Stimulated activated CD8-positive, alpha-beta memory T cell treated with anti-CD3 and anti-CD28 coated beads, Interleukin-4, amount 100 ng/mL, for 4 hours (primary cell): ENCODE measurements at regions not wholly inside any gene's neighbourhood (a gene's known extent, or its start where the extent isn't known, plus 50 kb on each side); places are given as distances from the start of the nearest gene placed in this dataset.
"Not testable (repeated sequence)": the region's sequence is repeated elsewhere in the genome, so short reads cannot be mapped to it uniquely, and the experiment has no call there.

Experiments
- DNase-seq, 2 donors: peaks; one replicate each; pipeline ENCODE4 v3.0.0-alpha.2; 2020; ENCODE audit warnings: low read depth in 2 of 2, low spot score in 1 of 2

- no peak for DNase-seq
Observed at GRCh38 chr3:101995371-101996046, 146.2 kb downstream of the NFKBIZ start.

- DNase-seq, result no peak
Observed at GRCh38 chr3:101996832-101997231, 147.5 kb downstream of the NFKBIZ start.

GRCh38 chr3:101998256-101998926 lies 149.1 kb downstream of the NFKBIZ start:
- DNase-seq, result no peak

- DNase-seq, result no peak
Observed at GRCh38 chr3:101999177-101999779, 150.0 kb downstream of the NFKBIZ start.

- no peak for DNase-seq
Observed at GRCh38 chr3:102000620-102001209, 151.4 kb downstream of the NFKBIZ start.

- no peak for DNase-seq
Observed at GRCh38 chr3:102002056-102002455, 152.7 kb downstream of the NFKBIZ start.

- DNase-seq, result no peak
Observed at GRCh38 chr3:102004561-102004960, 155.2 kb downstream of the NFKBIZ start.

- no peak for DNase-seq
Observed at GRCh38 chr3:102005551-102005950, 156.2 kb downstream of the NFKBIZ start.

GRCh38 chr3:102006812-102007485 lies 157.6 kb downstream of the NFKBIZ start:
- no peak for DNase-seq

- not testable (repeated sequence) for DNase-seq
Observed at GRCh38 chr3:102008436-102008835, 159.1 kb downstream of the NFKBIZ start.

- no peak for DNase-seq
Observed at GRCh38 chr3:102016417-102016816, 167.1 kb downstream of the NFKBIZ start.

GRCh38 chr3:102017784-102018183 lies 168.5 kb downstream of the NFKBIZ start:
- no peak for DNase-seq

- no peak for DNase-seq
Observed at GRCh38 chr3:102018551-102018950, 169.2 kb downstream of the NFKBIZ start.

- no peak for DNase-seq
Observed at GRCh38 chr3:102020735-102021134, 171.4 kb downstream of the NFKBIZ start.

GRCh38 chr3:102024270-102024904 lies 175.1 kb downstream of the NFKBIZ start:
- no peak for DNase-seq

GRCh38 chr3:102025606-102026270 lies 176.4 kb downstream of the NFKBIZ start:
- DNase-seq, result no peak

- no peak for DNase-seq
Observed at GRCh38 chr3:102026656-102027055, 177.3 kb downstream of the NFKBIZ start.

- DNase-seq, result no peak
Observed at GRCh38 chr3:102030661-102031060, 181.3 kb downstream of the NFKBIZ start.

GRCh38 chr3:102031834-102032233 lies 182.5 kb downstream of the NFKBIZ start:
- DNase-seq, result no peak
